Transverse colon (tissue), 4 donors: ENCODE measurements at regions not wholly inside any gene's neighbourhood (a gene's known extent, or its start where the extent isn't known, plus 50 kb on each side); places are given as distances from the start of the nearest gene placed in this dataset.

Source experiments
- DNase-seq: peaks from one replicate; pipeline ENCODE4 v3.0.0-alpha.2; 2019
- H3K27ac ChIP-seq, 4 donors: fragments of 200-600 bp; sonication (generic); 2 replicates each; pipeline ENCODE4 v1.5.1; 2016 to 2018; ENCODE audit warnings: inconsistent platforms in 4 of 4
- H3K27me3 ChIP-seq: fragments of 200-600 bp; sonication (generic); 2 replicates; pipeline ENCODE4 v1.5.1; 2017; ENCODE audit warnings: inconsistent platforms
- H3K36me3 ChIP-seq, 4 donors: fragments of 200-600 bp; sonication (generic); 2 replicates each; pipeline ENCODE4 v1.5.1; 2017 to 2019; ENCODE audit warnings: inconsistent platforms in 4 of 4
- H3K4me1 ChIP-seq, 4 donors: fragments of 200-600 bp; sonication (generic); 2 replicates each; pipeline ENCODE4 v1.5.1; 2017 to 2020; ENCODE audit warnings: inconsistent platforms in 4 of 4
- H3K4me3 ChIP-seq, 4 donors: fragments of 200-600 bp; sonication (generic); 1 replicate in 1 of 4; 2 replicates in 3 of 4; pipeline versions ENCODE4 v1.5.1 to v1.6.1; 2017 to 2019; ENCODE audit warnings: inconsistent platforms in 4 of 4
- H3K9me3 ChIP-seq, 2 donors: fragments of 200-600 bp; sonication (generic); 2 replicates each; pipeline ENCODE4 v1.5.1; 2017 to 2019; ENCODE audit warnings: inconsistent platforms in 2 of 2
- EP300 ChIP-seq: sonication (generic); formaldehyde crosslinking; IDR thresholded peaks from one replicate; pipeline ENCODE4 v1.6.1; 2017; ENCODE audit warnings: antibody characterized with exemption, low read depth
- POLR2A ChIP-seq: fragments of 450-650 bp; IDR thresholded peaks from one replicate; pipeline ENCODE4 v1.6.1; 2016; ENCODE audit warnings: antibody characterized with exemption, mild to moderate bottlenecking, moderate library complexity
- POLR2AphosphoS5 ChIP-seq, 3 donors: sonication (generic); formaldehyde crosslinking; IDR thresholded peaks; one replicate each; pipeline ENCODE4 v1.6.1; 2016; ENCODE audit warnings: antibody characterized with exemption in 3 of 3
- WGBS, 2 donors: methylation state at CpG; one replicate each; pipeline ENCODE4 v1.1.5; 2018; ENCODE audit warnings: low coverage in 1 of 2; 5-methylcytosine and 5-hydroxymethylcytosine counted together
- in situ Hi-C, 4 donors: fragments of 200-750 bp; cut with MboI; loops; one replicate each; pipeline versions ENCODE4 v1.15.0 to v1.15.1; 2017; ENCODE audit warnings: low sequenced_read_pairs in 3 of 4, low pct_ligation_motif_present in 1 of 4, low pct_unique_long_range_greater_than_20kb in 1 of 4
- intact Hi-C: fragments of 100-400 bp; cut with DNase I; formaldehyde crosslinking; loops from one replicate; pipeline ENCODE4 v1.15.1; 2023; ENCODE audit warnings: low total_unique reads
- TF ChIP-seq, protein P1 (sequence below), 5 experiments: fragments of 200-600 bp in 3 of 5; fragments of 450-650 bp in 2 of 5; sonication (generic) in 3 of 5; IDR thresholded peaks; 1 replicate in 2 of 5; 2 replicates in 3 of 5; pipeline ENCODE4 v1.5.1; 2016 to 2017; ENCODE audit warnings: antibody characterized with exemption in 5 of 5, inconsistent platforms in 3 of 5, mild to moderate bottlenecking in 2 of 5, moderate library complexity in 1 of 5

DNA sequence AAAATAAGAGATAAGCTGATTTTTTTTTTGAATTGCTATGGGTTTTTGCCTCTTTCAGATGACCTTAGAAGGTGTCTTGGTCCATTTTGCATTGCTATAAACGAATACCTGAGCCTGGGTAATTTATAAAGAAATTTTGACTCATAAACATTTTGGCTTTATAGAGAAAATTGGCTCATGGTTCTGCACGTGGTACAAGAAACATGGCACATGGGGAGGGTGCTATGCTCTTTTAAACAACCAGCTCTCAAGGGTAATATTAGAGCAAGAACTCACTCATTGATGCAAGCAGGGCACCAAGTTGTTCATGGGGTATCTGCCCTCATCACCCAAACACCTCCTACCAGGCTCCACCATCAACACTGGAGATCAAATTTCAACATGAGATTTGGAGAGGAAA, 408.8 kb downstream of the NUP35 start:
- Histone ChIP-seq H3K27ac (no peak overlapping the region), H3K9me3 (no peaks in the 10 kb centered on the region), H3K4me3 (no peak overlapping the region), H3K27me3 (no peaks in the 10 kb centered on the region), H3K36me3 (no peaks in the 10 kb centered on the region), H3K4me1 (peaks cover 0 to 11% (median 5%) of the 10 kb centered on the region in 4 donors)
- in situ Hi-C loops: no loop called here
- no peak for DNase-seq
- TF ChIP-seq POLR2A: no peak
- no peak for TF ChIP-seq POLR2AphosphoS5 (IDR thresholded peaks at IDR 0.05)
- TF ChIP-seq, protein P1, sequence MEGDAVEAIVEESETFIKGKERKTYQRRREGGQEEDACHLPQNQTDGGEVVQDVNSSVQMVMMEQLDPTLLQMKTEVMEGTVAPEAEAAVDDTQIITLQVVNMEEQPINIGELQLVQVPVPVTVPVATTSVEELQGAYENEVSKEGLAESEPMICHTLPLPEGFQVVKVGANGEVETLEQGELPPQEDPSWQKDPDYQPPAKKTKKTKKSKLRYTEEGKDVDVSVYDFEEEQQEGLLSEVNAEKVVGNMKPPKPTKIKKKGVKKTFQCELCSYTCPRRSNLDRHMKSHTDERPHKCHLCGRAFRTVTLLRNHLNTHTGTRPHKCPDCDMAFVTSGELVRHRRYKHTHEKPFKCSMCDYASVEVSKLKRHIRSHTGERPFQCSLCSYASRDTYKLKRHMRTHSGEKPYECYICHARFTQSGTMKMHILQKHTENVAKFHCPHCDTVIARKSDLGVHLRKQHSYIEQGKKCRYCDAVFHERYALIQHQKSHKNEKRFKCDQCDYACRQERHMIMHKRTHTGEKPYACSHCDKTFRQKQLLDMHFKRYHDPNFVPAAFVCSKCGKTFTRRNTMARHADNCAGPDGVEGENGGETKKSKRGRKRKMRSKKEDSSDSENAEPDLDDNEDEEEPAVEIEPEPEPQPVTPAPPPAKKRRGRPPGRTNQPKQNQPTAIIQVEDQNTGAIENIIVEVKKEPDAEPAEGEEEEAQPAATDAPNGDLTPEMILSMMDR (IDR thresholded peaks at IDR 0.05): no peak
- TF ChIP-seq EP300: no peak
- 63% methylated on average over 1 to 2 of the region's 2 CpGs for WGBS, 2 donors
- intact Hi-C loops: no loop called here

DNA sequence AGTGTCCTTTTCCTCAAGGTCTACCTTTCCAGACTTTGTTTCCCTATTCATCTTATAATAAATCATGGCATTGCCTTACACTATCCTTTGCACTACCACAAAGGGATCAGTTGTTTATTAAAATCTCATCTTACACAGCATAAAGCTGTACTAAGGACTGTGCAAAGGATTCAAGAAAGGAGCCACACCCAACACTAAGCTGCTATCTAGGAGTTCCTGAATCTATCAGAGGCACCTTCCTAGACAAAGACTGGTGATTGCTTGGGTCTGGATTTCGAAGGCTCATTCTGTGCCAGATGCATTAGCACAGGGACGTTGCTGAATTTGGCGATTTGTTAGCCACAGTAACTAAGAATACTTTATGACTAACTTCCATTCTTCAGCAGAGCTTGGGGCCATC, 412.0 kb downstream of the NUP35 start:
- in situ Hi-C loops (no loop called here), intact Hi-C loops (no loop called here)
- 40 to 58% methylated on average over 1 to 3 of the region's 3 CpGs for WGBS, 2 donors
- DNase-seq: no peak
- H3K27ac ChIP-seq: no peak overlapping the region
- H3K9me3 ChIP-seq: no peaks in the 10 kb centered on the region
- TF ChIP-seq EP300: no peak
- TF ChIP-seq, protein P1 (IDR thresholded peaks at IDR 0.05): no peak
- no peak for TF ChIP-seq POLR2A
- TF ChIP-seq POLR2AphosphoS5 (IDR thresholded peaks at IDR 0.05): no peak
- no peaks in the 10 kb centered on the region for H3K27me3 ChIP-seq
- peaks cover 0 to 16% (median 7%) of the 10 kb centered on the region in 4 donors for H3K4me1 ChIP-seq
- H3K4me3 ChIP-seq: no peak overlapping the region
- H3K36me3 ChIP-seq: no peaks in the 10 kb centered on the region

DNA sequence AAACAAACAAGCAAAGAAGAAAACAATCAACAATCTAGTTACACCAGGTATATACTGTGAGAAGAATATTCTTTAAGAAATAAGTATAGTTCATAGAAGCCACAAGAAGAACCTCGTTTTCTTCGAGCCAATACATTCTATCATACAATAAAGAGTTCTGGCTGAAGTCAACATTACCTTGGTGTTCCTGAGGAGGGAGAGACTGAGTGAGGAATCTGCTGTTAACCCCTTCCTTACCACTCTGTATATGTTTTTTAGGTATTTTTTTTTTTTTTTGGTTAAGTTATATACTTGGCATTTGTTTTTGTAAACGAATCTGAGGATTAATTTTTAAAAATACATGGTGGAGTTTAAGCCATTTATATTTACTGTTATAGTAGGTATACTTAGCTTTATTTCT, 412.5 kb downstream of the NUP35 start:
- intact Hi-C loops (no loop called here), in situ Hi-C loops (no loop called here)
- H3K9me3 ChIP-seq: no peaks in the 10 kb centered on the region
- 88 to 91% methylated on average over 3 of the region's 3 CpGs for WGBS, 2 donors
- DNase-seq: no peak
- TF ChIP-seq POLR2A (no peak), EP300 (no peak), POLR2AphosphoS5 (IDR thresholded peaks at IDR 0.05) (no peak)
- TF ChIP-seq, protein P1 (IDR thresholded peaks at IDR 0.05): no peak
- H3K27me3 ChIP-seq: no peaks in the 10 kb centered on the region
- no peak overlapping the region for H3K4me3 ChIP-seq
- no peaks in the 10 kb centered on the region for H3K36me3 ChIP-seq
- H3K4me1 ChIP-seq: peaks cover 0 to 16% (median 9%) of the 10 kb centered on the region in 4 donors
- H3K27ac ChIP-seq: no peak overlapping the region

DNA sequence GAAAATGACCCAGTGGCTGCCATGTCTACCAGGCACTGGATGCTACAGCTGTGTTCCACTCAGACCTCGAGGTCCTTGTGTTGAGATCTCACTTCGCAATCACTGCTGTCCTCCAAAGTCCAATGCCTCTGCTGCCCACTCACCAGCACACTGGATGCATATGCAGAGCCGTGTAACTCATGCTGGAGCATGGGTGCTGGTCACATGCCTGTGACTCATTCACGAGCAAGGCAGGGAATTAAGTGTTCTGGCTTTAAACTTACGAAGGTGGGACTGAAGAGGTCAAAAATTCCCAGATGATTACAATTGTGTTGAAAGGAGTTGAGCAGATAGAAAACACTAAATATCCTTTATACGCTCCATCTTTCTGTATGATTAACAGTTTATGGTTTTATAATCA, 417.5 kb downstream of the NUP35 start:
- Histone ChIP-seq H3K27ac (peak overlapping the region; percentile 65 to 82 (median 77)), H3K9me3 (no peaks in the 10 kb centered on the region), H3K4me3 (no peak overlapping the region), H3K36me3 (no peaks in the 10 kb centered on the region), H3K4me1 (peaks cover 0 to 18% (median 13%) of the 10 kb centered on the region in 4 donors), H3K27me3 (no peaks in the 10 kb centered on the region)
- 60 to 69% methylated on average over 3 to 6 of the region's 6 CpGs for WGBS, 2 donors
- TF ChIP-seq POLR2AphosphoS5 (IDR thresholded peaks at IDR 0.05): peak in 1 of 3 donors; percentile 26
- no peak for TF ChIP-seq POLR2A
- intact Hi-C loops (no loop called here), in situ Hi-C loops (no loop called here)
- peak; percentile 49 for DNase-seq

GRCh38 chr2:183542606-183543005, 418.4 kb downstream of the NUP35 start:
- no peaks in the 10 kb centered on the region for H3K27me3 ChIP-seq
- H3K36me3 ChIP-seq: no peaks in the 10 kb centered on the region
- in situ Hi-C loops: no loop called here
- H3K4me1 ChIP-seq: peaks cover 0 to 16% (median 10%) of the 10 kb centered on the region in 4 donors
- TF ChIP-seq EP300 (no peak), POLR2AphosphoS5 (IDR thresholded peaks at IDR 0.05) (peak in 1 of 3 donors; percentile 29)
- intact Hi-C loops: no loop called here
- peak overlapping the region in 1 of 4 donors; percentile 8 for H3K4me3 ChIP-seq
- no peaks in the 10 kb centered on the region for H3K9me3 ChIP-seq
- DNase-seq: peak; percentile 25
- WGBS, 2 donors: 46 to 52% methylated on average over 3 of the region's 3 CpGs
- H3K27ac ChIP-seq: peak overlapping the region; percentile 65 to 82 (median 77)
